ENCODE measurements at regions not wholly inside any gene's neighbourhood (a gene's known extent, or its start where the extent isn't known, plus 50 kb on each side); places are given as distances from the start of the nearest gene placed in this dataset.

DNA sequence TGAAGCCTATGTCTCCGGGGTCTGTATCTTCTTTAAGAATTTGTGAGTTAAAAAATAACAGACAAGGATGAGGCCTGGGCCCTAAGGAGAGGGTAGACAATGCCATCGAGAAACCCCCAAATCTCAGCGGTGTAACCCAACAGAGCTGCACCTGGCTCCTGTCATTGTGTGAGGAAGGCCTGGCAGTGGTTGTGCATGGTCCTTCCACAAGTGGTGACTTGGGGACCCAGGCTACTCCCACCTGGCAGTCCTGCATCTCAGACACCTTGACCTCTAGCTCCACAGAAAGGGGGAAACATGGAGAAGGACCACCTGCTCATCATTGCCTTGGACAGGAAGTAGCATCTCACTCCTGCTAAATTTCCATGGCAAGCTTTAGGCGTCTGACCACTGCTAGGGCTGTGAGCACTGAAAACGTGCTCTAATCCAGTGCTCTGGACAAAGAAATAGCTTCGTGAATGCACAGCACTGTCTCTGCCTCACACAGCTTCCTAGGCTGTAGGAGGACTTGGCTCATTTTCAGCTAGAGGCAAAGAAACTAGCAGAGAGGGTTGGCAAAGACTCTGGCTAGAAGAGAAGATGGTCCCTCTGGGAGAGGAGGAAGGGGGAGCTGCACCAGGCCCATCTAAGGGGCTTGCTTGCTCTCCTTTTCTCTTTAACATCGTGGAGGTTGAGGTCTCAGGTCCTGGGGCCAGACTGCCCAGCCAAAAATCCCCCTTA is 273.9 kb upstream of the ZMIZ1 start:
- no peak for DNase-seq

DNA sequence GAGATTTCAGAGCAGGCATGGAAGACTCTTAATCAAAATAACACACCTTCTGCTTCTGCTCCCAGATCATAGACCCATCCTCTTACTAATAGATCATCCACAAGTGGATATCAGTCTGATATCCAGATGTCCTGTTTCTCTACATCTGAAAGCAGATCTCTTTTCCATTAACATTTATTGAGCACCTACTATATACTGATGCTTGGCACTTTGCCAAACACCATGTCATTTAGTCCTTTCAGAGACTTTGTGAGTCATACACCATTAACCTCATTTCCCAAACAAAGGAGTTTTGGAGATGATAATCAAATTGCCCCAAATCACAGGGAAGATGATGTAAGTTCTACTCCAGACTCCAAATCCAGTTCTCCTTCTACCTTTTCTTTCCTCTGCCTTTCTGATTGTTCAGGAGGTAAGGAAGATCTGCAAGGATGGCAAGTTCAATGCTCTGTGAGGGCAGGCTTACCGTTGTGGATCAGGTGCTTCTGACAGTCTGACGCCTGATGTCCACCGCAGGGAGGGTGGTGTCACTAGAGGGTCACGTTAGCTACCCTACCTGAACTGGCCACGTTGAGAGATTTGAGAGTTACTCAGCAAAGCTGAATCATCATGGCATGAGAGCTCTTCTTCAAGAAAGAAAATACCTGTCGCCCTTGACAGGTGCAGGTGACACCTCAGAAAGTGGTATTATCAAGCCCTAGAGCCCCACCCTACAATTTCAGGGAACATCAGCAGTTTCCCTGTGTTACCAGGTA is 269.6 kb upstream of the ZMIZ1 start:
- DNase-seq, result no peak

DNA sequence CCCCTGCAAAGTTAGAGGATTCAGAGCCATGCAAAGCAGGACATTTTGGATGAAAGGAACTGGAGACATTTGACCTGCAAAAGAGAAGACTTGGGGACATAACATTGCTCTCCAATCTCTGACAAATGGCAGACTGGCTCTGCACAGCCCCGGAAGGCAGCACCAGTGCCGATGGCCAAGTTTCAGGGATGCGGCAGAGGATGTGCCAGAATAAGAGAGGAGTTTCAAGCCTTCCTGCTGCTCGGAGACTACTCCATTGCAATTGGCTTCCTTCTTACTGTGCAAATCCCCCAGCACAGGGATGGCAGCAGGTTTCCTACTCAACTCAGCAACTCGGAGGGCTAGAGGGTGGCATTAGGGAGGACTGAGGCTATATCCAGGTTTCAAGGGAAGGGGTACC is 268.8 kb upstream of the ZMIZ1 start:
- DNase-seq, result no peak

DNA sequence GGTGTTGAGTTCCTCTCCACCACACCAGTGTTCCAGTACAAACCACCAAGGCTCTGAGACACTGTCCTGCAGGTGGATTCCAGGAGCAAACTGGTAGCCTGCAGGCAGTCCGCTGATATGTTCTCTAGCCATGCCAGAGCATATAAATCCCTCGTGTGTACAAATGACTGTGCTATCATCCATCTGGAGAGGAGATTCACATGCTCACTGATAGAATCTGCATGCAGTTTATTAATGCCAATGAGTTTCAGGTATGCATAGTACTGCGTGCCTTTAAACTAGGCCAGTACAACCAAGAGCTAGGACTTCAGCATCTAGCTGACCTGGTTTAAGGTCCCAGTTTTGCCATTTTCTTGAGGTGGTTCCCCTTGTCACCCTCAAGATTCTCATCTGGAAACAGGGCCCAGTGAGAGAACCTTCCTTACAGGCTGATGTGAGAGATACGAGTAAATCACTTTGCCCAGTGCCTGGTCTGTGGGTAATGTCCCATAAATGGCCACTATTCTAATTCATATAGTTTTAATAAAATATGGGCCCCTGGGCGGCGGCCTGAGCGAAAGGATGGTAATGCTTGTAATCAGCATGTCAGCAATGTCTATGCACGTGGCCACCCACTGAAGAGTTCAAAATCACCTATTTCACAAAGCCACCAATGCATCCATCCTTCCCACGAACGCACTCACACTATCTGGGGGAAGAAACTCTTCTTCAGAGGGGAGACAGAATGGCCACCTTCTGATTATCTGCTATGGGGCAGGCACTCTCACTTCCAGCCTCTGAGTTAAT is 268.0 kb upstream of the ZMIZ1 start:
- no peak for DNase-seq

DNA sequence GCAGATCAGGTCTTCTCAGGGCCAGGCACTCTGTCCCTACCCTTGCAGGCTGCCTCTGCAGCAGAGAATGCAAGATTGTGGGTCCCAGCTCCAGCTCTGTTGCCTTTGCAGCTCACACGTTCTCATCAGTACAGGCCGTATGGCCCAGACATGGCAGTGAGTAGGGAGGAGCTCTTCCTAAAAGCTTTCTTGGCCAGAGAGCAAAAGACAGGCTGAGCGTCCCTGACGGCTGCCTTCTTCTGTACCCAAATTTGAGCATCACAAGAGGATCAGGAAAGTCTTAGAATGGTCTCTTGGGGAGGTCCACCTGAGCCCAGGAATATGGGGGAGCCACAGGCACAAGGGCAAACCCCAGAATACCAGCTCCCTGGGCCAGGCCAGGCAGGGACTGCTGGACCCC is 266.3 kb upstream of the ZMIZ1 start:
- no peak for DNase-seq

DNA sequence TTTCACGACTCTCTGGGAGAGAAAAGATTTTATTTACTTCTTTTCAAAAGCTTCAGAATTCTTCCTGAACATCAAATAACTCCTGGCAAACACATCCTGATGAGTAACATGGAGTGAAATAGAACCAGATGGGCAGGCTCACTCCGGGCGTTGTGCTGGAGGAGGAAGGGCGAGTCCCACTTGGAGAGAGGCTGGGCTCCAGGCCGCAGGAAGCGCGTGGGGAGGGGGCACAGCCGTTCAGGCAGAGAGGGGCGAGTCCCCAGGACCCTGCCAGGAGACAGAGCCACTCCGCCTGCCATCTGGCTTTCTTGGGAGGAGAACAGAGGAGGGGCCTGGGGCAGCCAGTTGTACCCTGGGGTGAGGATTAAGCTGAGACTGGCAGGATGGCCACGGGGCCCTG is 265.9 kb upstream of the ZMIZ1 start:
- DNase-seq, result peak; percentile 55 to 73

DNA sequence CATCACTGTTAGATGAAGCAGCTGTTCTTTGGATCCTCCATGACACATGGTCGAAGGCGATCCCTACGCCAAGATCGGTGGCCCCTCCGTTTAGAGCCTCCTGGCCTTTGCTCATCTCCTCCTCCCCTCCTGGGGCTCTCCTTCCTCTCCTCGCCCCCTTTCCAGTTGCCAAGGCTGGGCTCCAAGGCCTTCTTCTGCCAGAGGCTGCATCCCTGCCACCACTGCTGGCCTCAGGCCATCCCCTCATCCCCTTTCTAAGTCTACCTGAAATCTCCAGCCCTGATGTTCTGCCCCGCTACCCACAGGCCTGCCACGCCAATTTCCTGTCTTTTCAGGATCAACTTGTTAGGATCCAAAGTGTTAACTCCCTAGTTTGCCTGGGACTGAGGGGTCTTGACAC is 265.1 kb upstream of the ZMIZ1 start:
- no peak for DNase-seq

DNA sequence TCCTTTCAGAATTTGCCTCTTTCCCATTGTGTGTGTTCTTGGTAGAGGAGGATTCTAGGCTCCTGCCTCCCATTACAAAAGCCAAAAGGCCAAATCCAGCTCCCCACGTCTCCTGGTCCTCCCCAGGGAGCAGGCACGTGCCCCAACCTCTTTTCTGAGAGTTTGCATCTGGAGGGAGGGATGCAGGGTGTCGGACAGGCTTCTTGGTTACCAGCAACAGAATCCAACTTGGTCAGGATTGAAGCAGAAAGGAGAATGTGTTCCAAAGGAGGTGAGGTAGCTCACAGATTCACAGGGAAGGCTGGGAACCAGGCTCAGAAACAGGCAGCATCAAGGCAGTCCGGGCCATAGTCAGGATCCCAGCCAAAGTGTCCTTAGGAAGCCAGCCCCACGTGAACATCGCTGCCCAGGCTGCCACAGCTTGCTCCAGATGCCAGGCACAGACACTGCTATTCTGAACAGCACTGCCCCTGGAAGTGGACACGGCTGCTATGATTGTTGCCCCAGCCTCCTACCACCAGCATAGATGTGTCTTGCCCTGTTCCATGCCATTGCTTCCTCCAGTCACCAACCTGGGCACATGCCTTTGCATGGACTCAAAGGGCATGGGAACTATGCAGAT is 264.2 kb upstream of the ZMIZ1 start:
- DNase-seq, result no peak

DNA sequence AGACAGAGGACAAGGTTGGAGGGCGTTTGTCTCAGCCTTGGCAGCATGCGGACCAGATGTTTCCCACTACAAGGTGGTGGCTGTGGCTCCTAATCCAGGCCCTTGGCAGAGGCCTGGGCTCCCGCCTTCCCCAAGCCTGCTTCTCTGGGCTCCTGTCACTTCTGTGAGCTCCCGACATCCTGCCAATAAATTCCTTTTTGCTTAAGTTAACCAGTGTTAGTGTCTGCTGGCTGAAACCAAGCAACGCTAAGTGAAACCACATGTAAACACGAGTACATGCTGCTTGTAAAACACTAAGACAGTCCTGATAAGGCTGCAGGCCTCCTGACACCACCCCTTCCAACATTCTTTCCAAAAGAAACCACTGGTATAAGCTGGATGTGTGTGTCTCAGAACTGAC is 263.6 kb upstream of the ZMIZ1 start:
- DNase-seq, result peak; percentile 88 to 94

DNA sequence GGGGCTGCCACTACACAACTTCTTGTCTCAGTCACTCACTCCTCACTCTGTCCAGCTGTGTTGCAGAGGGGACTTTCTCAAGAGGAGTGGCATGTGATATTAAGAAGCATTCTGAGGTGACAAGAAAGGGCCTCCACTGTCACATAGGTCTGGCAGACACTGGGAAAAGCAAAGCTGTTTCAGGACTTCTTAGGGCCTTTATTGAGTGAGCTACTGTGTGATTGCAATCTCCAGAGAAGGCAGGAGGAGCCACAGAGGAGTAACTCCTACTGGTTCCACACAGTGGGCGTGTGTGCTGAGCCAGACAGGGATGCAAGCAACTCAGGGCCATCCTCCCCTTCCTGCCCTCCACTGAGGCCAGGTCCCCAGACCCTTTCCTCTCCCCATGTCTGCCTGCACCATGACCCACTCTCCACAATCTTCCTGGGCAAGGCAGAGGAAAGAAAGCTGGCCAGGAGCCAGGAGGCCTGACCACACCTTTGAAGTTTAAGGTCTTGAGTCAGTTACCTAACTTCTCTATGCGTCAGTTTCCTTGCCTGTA is 262.0 kb upstream of the ZMIZ1 start:
- DNase-seq, result no peak

DNA sequence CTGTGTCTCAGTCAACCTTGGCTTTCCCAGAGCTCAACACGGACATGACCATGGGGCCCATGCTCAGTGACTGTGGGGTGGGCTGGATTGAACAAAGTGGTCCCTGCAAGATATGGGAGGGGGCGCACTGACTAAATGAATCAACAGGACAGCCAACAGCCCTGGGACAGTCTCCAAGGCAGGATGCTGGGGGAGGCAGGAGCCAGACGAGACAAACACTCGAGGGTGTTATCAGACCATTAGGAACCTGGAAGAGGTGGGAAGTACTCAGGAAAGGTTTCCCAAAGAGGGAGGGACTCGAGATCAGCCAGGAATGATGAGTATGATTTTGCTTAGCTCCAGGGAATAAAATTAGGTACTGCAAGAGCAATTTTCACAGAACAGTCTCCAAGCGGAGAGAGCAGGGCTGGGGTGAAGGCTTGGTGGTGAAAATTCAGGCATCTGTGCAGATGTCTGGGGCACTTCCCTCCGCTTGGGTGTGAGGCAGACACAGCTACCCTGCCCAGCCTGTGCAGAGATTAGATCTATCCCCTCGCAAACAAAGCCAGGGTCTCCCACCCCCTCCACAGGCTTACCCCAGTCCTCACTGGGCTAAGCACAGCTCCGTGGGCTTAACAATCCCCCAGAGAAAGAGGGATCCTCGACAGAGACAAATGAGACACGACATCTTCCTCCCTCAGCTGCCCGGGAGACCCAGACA is 261.1 kb upstream of the ZMIZ1 start:
- no peak for DNase-seq

DNA sequence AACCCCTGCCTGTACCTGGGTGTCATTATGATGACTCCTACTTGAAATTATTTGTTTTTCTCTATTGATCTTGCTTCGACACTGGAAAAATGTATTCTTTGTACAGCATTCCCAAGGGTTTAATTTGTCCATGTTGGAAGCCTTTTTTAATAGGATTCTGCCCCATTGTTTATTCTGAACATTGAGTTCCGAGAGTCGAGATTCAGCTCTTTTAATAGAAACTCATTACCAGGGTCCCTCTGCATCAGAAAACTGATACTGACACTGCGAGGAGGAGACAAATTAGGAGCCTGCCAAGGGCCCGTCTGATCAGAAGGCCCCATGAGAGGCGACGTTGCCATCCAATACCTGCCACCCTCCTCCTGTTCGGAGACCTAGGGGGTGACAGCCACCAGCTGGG is 260.5 kb upstream of the ZMIZ1 start:
- no peak for DNase-seq

DNA sequence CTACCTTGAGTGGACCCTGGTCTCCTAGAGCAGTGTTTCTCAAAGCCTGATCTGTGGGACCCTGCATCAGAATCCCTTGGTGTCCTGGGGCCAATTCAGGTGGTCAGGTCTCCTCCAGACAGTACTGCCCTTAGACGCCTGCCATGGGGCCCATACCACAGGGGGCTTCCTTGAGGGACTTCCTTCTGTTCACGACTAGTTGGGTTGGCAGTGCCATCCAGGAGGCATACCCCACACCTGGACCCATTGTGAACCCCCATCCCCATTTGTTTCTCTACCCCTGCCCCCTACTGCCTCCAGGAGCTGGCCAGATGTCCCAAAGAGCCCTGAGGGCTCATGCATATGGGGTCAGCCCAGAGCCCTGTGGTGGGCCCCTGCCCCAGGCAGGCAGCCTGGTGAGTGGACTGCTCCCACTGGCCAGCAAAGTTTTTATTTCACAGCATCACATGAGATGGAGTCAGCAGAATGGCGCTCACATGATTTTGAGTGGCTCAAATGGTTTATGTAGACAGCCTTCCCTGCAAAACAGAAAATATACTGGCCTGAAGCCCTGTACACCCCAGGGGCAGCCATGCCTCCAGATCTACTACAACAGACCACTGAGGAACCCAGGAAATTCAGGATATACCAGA is 259.9 kb upstream of the ZMIZ1 start:
- no peak for DNase-seq

DNA sequence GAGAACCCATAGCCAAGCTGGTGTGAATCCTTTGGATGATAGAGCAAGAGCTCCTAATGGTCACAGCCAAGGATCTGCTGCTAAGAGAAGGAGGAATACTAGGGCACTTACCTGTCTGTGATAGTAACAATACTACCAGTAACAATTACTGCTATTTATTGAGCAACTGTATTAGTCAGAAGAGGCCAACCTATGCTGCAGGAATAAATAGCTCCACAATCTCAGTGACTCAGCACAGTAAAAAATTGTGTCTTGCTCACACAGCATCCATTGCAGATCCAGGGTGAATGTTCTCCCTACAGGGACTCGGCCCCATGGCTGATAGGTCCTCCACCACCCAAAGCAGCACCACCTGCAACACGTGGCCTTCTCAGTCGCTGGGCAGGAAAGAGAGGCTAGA is 257.6 kb upstream of the ZMIZ1 start:
- no peak for DNase-seq

DNA sequence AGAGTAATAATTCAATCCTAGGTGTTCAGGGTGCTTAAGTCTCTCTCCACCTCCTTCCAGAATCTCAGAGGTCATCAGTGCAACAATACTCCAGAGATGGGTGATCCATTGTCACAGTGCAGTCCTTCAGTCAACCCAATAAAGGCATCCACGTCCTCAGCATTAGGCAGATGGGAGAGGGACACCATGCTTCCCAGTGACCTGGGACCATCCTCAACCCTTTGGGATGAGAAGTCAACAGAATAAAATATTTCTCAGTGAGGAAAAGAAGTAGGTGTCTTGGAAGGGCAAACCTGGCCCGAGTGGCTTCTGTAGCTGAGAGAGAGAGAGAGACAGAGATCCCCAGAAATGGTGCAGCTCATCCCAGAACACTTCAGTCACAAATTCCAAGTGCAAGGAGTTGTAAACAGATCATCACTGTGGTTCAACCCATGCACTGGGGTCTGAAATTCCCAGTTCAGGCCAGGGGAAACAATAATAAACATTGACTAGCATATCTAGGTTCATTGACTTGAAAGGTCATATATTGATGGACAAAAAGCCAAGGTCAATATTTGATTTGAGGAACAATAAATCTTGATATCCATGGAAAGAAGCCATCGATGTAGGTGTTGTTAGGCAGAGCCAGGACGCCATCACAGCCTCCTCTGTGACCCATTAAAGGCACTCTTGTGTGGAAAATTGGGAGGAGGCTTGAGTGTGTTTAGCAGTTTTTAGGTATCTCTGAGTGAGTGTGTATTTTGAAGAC is 256.0 kb upstream of the ZMIZ1 start:
- DNase-seq, result no peak

DNA sequence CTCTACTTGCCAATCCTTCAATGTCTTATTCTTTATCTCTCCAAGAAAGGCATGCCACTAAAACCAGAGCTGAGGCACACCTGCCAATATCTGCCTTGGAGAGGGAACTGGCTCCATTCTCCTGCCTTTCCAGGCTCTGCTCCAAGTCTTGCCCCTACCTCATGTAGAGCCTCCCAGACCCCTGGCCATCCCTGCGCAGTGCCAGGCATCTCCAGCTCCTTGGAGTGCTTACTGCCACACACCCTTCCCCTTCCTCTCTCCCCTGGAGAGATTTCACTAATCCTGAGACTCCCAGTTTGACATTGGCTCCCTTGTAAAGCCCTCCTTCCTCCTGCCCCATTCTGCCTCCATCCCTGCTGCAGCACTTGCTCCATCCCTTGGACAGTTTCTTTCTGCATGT is 255.2 kb upstream of the ZMIZ1 start:
- DNase-seq, result no peak

DNA sequence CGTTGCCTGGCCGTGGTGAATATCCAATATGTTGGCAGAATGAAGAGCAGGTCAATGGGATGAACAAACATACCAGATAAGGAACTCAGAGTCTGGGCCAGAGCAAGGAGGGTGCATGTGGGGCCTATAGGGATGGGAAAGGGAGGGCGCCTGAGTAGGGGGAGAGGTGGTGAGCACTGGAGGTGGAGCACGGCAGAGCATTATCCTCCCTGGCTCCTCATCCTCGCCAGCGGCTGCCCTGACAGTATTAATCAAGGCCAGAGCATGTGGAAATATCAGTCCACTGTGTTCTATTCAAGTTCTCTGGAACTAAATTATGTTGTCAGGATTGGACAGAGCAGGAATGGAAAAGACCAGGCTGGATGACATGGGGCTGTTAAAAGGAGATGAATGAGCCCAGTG is 254.8 kb upstream of the ZMIZ1 start:
- no peak for DNase-seq

DNA sequence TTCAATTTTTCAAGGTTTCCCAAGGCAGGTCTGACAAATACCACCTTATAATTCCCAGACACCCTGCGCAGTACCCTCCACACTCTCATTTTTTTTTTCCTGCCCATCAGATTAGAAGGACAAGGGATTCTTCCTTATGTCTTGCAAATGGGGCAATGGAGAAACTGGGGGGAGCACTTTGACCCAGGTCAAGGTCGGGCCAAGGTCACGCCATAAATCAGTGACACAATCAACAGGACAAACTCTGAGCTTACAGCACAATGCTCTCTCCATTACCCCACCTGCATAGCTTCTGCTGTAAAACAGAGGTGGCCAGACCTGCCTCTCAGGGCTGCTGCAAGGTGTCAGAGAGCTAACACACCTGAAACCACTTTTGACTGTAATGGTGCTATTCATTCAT is 254.4 kb upstream of the ZMIZ1 start:
- DNase-seq, result no peak

DNA sequence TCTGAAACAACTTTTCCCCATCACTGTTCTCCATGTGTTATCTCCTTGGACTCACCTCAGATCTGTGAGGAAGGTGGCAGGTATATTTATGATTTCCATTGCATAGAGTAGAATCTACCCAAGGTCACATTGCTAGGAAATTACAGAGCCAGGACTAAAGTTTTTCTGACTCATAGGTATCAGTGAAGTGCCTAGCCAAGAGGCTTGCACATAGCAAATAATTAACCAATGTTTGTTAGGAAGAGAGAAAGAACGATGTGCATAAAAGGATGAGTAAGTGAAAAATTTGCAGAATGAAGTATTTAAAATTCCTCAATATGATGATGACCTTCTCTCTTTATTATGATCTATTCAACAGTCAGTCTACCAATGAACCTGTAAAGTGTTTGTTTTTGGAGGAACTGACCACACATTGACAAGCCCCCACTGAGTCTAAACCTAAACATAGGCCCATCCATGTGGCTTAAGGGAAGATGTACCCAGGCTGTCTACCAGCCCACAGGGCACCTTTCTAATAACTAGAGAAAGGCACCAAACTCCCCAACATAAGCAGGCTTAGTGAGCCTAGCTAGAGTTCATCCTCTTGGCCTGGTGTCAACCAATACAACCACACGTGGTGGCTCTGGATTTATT is 252.9 kb upstream of the ZMIZ1 start:
- DNase-seq, result no peak

DNA sequence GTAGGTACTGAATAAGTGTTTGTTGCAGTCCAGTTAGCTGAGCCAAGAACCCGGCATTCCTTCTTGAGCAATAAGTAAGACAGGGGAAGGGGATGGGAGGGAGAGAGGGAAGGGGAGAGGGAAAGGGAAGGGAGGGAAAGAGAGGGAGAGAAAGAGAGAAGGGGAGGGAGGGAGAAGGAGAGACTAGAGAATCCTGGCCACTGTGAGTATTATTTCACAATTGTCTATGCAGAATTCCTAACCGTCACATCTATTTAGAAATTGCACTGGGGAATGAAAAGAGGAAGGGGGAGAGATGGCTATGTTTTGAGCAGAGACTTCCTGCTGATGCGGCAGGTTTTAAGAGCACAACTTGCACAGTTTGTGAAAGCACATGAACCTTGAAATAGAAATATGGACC is 251.4 kb upstream of the ZMIZ1 start:
- DNase-seq, result peak; percentile 82 to 89

Measured in right lung (tissue), 2 donors.